Calu3 (cell line): ENCODE measurements at regions not wholly inside any gene's neighbourhood (a gene's known extent, or its start where the extent isn't known, plus 50 kb on each side); places are given as distances from the start of the nearest gene placed in this dataset.
"Not testable (repeated sequence)": the region's sequence is repeated elsewhere in the genome, so short reads cannot be mapped to it uniquely, and the experiment has no call there.

Experiments
- BruUV-seq: library from RNA; stranded (reverse); fragments of 400-500 nt; replicated peaks from 2 replicates; lab custom pipeline; 2021; lab: Mats Ljungman, UMichigan
- CTCF ChIA-PET: fragments of 300-600 bp; sonication (Branson Sonifier 250); formaldehyde crosslinking; loops from one replicate; lab custom pipeline; 2022; ENCODE audit warnings: antibody characterized with exemption; lab: Charles Lee
- DNase-seq: peaks from one replicate; pipeline ENCODE4 v3.0.0; 2022
- H3K27ac Mint-ChIP-seq: one replicate; pipeline ENCODE4 v1.8.0; 2022; ENCODE audit warnings: mixed read lengths; ENCODE audit not compliant: unreplicated experiment
- H3K27me3 Mint-ChIP-seq: one replicate; pipeline ENCODE4 v1.8.0; 2022; ENCODE audit warnings: mixed read lengths; ENCODE audit not compliant: unreplicated experiment
- H3K36me3 Mint-ChIP-seq: one replicate; pipeline ENCODE4 v1.8.0; 2022; ENCODE audit warnings: mild to moderate bottlenecking, moderate library complexity, mixed read lengths; ENCODE audit not compliant: insufficient read depth, unreplicated experiment
- H3K4me1 Mint-ChIP-seq: one replicate; pipeline ENCODE4 v1.8.0; 2022; ENCODE audit warnings: mild to moderate bottlenecking, low read depth, mixed read lengths; ENCODE audit not compliant: unreplicated experiment
- H3K4me3 Mint-ChIP-seq: one replicate; pipeline ENCODE4 v1.8.0; 2022; ENCODE audit warnings: mild to moderate bottlenecking, low read depth, moderate library complexity, mixed read lengths; ENCODE audit not compliant: unreplicated experiment
- H3K9me3 Mint-ChIP-seq: one replicate; pipeline ENCODE4 v1.8.0; 2022; ENCODE audit warnings: low read depth, mixed read lengths; ENCODE audit not compliant: unreplicated experiment
- CTCF ChIP-seq: fragments of 200-600 bp; IDR thresholded peaks from one replicate; pipeline ENCODE4 v1.8.0; 2022; ENCODE audit warnings: antibody characterized with exemption; ENCODE audit not compliant: unreplicated experiment
- intact Hi-C: fragments of 100-400 bp; cut with micrococcal nuclease; formaldehyde crosslinking; loops from one replicate; pipeline ENCODE4 v1.10.0; 2022; ENCODE audit not compliant: unreplicated experiment

- no peaks in the 10 kb centered on the region for H3K9me3 Mint-ChIP-seq
- CTCF ChIA-PET: no interaction called here
- intact Hi-C loops: no loop called here
These were observed 540.2 kb downstream of the RAB38 start for GRCh38 chr11:87635001-87635400.

DNA sequence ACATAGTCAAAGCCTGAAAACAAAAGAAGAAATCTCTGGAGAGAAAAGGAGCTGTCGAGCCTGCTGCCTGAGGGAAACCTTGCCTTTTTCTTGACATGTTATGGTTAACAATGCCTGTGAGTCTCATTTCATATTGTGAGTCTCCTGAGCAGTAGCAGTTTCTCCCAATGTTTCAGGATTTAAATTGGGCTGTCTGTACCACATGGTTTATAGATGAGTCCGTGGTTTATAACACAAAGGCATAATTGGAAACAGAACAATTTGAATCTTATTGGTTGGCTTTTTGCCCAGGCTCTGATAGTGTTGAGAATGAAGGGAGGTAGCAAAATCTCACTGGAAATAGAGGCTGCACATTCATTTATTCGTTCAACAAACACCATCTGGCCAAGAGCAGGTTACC, 540.9 kb downstream of the RAB38 start:
- Mint-ChIP-seq H3K4me1 (no peaks in the 10 kb centered on the region), H3K36me3 (no peaks in the 10 kb centered on the region), H3K27me3 (no peaks in the 10 kb centered on the region), H3K27ac (no peak overlapping the region), H3K4me3 (no peak overlapping the region), H3K9me3 (no peaks in the 10 kb centered on the region)
- intact Hi-C loops: no loop called here
- no peak for TF ChIP-seq CTCF
- CTCF ChIA-PET: no interaction called here
- no peak for DNase-seq
- no TSS peak for BruUV-seq

More at GRCh38 chr11:87635001-87635400, 540.2 kb downstream of the RAB38 start:
- H3K36me3 Mint-ChIP-seq: no peaks in the 10 kb centered on the region
- H3K27me3 Mint-ChIP-seq: no peaks in the 10 kb centered on the region
- H3K27ac Mint-ChIP-seq: no peak overlapping the region
- no peak for TF ChIP-seq CTCF
- DNase-seq: no peak
- BruUV-seq: no TSS peak
- H3K4me3 Mint-ChIP-seq: no peak overlapping the region
- no peaks in the 10 kb centered on the region for H3K4me1 Mint-ChIP-seq

DNA sequence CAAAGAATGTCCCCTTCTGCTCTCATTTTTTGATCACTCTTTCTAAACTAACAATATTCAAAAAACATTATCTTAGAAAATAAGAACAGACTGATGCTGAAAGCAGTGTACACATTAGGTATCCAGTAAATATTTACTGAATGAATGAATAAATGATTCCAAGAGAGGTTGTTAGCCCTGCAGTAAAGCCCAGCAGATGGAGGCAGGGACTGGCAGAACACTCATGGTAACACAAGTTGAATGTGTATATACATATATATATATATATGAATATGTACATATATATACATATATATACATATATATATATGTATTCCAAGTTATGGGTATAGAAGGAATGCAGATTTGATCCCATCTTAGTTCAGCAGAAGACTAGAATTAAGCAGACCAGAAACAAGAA, 546.3 kb downstream of the RAB38 start:
- H3K4me3 Mint-ChIP-seq: no peak overlapping the region

DNA sequence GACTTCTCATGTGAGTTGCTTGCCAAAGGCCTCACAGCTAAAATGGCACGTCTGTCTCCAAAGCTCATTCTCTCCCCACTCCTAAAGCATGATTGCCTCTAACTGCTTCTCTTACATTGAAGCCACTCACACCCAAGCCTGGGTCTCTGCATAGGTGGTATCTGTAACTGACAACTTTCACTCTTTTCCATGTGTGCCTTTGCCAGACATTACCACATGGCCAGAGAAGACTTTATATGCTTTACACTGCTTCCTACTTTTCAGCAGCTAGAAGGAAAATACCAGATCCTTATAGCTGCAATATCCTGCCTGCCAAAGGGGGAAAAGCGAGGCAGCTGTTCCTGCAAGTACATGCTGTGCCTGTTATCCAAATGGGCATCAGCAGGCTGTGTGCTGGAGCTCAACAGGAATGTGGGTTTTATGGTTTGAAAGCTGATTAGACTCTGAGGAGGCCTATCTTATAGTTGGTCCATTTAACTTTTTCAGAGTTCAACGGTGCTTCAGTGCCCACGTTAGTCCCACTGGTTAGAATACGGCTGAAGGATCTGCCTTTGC, 547.1 kb downstream of the RAB38 start:
- Mint-ChIP-seq H3K27ac (no peak overlapping the region), H3K4me3 (no peak overlapping the region), H3K9me3 (peaks cover 2% of the 10 kb centered on the region), H3K36me3 (no peaks in the 10 kb centered on the region), H3K4me1 (no peaks in the 10 kb centered on the region), H3K27me3 (no peaks in the 10 kb centered on the region)
- intact Hi-C loops: no loop called here
- CTCF ChIA-PET: no interaction called here
- no TSS peak for BruUV-seq
- DNase-seq: no peak
- no peak for TF ChIP-seq CTCF

More for the DNA sequence above, 546.3 kb downstream of the RAB38 start:
- Mint-ChIP-seq H3K36me3 (no peaks in the 10 kb centered on the region), H3K9me3 (peaks cover 2% of the 10 kb centered on the region), H3K4me1 (no peaks in the 10 kb centered on the region), H3K27ac (no peak overlapping the region), H3K27me3 (no peaks in the 10 kb centered on the region)
- CTCF ChIA-PET: no interaction called here
- intact Hi-C loops: no loop called here
- no peak for DNase-seq
- no peak for TF ChIP-seq CTCF
- no TSS peak for BruUV-seq

GRCh38 chr11:87623531-87624365, 551.5 kb downstream of the RAB38 start:
- intact Hi-C loops: not testable (repeated sequence)

More at GRCh38 chr11:87623531-87624365, 551.5 kb downstream of the RAB38 start:
- H3K4me1 Mint-ChIP-seq, BruUV-seq, DNase-seq, H3K4me3 Mint-ChIP-seq, CTCF ChIA-PET, H3K27ac Mint-ChIP-seq, H3K36me3 Mint-ChIP-seq, H3K9me3 Mint-ChIP-seq, H3K27me3 Mint-ChIP-seq: not testable (repeated sequence)
